ENCODE measurements at regions not wholly inside any gene's neighbourhood (a gene's known extent, or its start where the extent isn't known, plus 50 kb on each side); places are given as distances from the start of the nearest gene placed in this dataset.
"Not testable (repeated sequence)": the region's sequence is repeated elsewhere in the genome, so short reads cannot be mapped to it uniquely, and the experiment has no call there.

DNA sequence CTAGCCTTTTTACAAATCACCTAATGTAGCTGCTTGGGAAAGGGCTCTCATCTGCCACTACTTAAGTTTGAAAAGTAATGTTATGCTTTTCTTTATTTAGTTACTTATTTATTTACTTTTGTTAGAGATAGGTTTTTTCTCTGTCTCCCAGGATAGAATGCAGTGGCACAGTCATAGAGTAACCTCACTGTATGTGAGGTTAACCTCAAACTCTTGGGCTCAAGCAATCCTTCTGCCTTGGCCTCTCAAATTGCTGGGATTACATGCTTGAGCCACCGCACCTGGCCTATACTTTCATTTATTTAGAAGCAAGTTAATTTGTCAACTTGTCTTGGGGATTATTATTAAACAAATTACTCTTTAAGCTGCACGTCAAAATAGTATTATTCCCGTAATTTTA is 1814.6 kb downstream of the KHDRBS2 start:
- not testable (repeated sequence) for TF ChIP-seq CTCF (conservative IDR thresholded peaks at IDR 0.05 in 1 of 2, IDR thresholded peaks at IDR 0.05 in 1 of 2; ENCODE audit: extremely low read depth in 1 of 2, insufficient read depth in 1 of 2, low read depth in 1 of 2, low read length in 2 of 2); EZH2 (IDR thresholded peaks at IDR 0.05; ENCODE audit: borderline replicate concordance, low read length)

Measured in mammary epithelial cell (primary cell).